GM19328 (cell line): ENCODE measurements at regions not wholly inside any gene's neighbourhood (a gene's known extent, or its start where the extent isn't known, plus 50 kb on each side); places are given as distances from the start of the nearest gene placed in this dataset.

Experiments
- ATAC-seq: cut with Tn5 transposase; IDR thresholded peaks from one replicate; pipeline ENCODE4 v1.9.1; 2021; ENCODE audit warnings: mild to moderate bottlenecking, moderate library complexity; ENCODE audit not compliant: unreplicated experiment

GRCh38 chr3:88209356-88209755 lies 59.6 kb downstream of the C3orf38 start:
- no peak for ATAC-seq

DNA sequence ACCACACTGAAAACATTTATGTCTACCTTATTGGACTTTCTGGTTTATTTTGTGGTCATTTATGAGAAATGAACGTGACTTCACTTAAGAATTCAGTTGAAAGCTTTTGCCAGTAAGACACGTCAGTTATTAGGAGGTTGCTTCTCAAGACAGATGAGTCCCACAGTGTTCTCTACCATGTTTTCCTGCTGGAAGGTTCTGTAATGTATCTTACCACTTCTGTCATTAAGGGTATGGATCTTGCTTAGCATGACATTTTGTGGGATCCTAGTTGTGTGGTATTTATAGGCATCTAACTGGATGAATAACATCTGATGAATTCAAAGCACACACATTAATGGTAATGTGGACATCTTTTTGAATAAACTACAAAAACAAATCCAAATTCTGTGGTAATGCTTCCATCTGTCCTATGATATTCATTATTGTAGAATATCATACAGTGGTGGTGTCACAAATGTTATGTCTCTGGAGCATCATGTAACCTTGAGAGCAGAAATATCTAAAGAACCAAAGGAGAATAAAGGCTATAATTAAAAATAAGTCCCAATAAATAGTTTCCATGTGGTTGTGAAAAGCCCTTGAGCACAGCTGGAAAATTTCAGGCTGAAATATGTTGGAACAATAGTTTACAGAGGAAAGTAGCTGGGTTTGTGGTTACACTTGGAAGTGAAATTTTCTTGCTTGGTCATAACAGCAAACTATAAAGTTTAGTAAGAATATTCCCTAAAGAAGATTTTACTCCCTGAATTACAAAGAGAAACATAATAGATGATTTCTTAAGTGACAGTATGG lies 61.5 kb downstream of the C3orf38 start:
- ATAC-seq = no peak

DNA sequence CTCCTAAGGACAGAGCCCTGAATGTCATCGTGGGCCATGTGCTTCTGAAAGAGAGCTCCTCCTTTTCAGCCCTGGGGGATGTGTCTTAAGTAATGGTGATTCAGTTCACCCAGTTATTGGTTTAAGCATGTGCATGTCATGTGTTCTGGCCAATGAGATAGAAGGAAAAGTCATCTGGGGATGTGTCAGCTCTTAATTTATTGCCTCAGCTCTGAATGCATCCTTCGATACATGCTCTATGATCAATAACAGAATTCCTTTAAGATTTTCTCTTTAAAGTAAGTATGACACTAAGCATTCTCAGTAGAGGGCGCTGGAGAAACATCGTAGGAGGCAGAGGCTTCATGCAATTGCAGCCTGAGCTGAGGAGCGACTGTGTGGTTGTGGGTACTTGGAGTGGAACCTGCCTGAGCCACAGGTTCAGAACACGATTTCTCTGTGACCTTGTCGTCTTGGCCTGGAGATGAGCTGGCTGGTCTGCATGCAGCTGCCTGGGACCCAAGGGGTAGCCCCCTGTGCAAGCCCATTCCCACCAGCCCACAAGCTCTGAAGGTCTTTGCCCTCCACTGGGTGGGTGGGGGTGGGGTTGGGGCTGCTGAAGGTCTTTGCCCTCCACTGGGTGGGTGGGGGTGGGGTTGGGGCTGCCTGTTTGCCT lies 69.5 kb downstream of the C3orf38 start:
- ATAC-seq = peak; percentile 69

- ATAC-seq = no peak
Observed at GRCh38 chr3:88220126-88220525, 70.4 kb downstream of the C3orf38 start.

DNA sequence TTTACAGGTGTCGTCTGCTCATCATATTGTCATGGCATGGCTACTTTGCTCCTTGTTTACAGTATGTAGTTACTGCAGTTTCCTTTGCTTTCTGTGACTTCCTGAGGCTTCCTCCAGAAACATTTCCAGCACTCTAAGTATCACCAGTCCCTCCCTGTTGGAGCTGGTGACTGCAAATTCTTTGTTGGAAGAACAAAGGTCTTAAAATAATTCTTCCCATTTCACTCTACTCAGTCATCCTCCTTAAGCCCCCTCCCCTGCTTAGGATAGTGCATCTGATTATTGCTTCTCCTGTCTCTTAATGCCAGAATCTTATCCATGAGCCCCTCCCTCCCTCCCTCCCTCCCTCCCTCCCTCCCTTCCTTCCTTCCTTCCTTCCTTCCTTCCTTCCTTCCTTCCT lies 72.0 kb downstream of the C3orf38 start:
- ATAC-seq = no peak

GRCh38 chr3:88222343-88222742 lies 72.6 kb downstream of the C3orf38 start:
- no peak for ATAC-seq

- no peak for ATAC-seq
Observed at GRCh38 chr3:88225326-88226008, 75.7 kb downstream of the C3orf38 start.

DNA sequence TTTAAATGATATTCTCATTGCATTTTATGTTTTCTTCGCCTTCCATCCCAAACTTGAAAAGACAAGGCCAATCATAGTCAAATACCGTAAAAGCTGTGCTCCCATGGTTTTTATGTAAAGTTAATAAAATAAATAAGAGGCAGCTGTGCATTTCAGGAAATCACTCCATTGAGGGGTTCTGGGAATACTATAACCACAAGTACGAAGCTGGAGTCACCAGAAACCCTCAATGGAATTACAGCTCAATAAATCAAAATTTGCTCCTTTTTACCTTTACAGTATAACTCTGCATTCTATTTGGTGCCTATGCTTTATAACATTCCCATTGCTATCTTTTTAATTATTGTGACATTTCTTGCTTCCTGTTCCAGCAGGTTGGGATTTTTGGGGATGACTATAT lies 77.2 kb downstream of the C3orf38 start:
- ATAC-seq = no peak

GRCh38 chr3:88230638-88231037 lies 80.9 kb downstream of the C3orf38 start:
- no peak for ATAC-seq

GRCh38 chr3:88231207-88231606 lies 81.4 kb downstream of the C3orf38 start:
- no peak for ATAC-seq

DNA sequence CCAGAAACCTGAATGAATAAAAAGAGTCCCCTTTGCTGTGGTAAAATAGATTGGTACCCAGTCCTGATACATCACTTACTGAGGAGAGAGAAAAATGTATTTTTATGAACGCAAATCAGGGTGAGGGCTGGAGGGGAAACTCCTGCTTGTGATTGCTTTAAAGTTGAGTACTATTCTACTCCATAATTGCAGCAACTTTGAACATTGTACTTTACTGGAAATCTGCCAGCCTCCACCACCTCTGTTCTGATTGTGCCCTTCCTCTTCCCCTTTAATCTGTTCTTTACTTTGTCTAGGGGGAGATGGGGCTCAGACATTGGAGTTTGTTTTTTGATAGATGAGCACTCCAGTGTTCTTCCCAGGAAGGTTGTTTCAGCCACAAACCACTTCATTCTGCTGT lies 81.9 kb downstream of the C3orf38 start:
- ATAC-seq = no peak

GRCh38 chr3:88235102-88235501 lies 85.3 kb downstream of the C3orf38 start:
- ATAC-seq = no peak

DNA sequence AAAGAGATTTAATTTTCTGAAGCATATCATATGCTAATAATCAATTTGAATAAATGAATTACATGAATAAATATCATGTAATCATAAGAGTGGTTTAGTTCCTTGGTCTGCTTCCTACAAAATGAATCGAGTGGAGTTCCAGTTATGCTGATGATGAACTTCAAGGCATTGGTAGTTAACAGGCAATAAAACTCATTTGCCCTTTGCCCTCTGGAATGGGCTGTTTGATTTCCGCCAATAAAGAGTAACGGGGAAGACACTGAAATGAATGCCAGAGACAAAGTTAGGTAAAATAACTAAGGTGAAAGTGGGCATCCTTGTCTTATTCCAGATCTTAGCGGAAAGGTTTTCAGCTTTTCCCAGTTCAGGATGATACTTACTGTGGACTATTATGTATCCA lies 90.1 kb downstream of the C3orf38 start:
- ATAC-seq = no peak

- ATAC-seq = no peak
Observed at GRCh38 chr3:88248658-88249057, 98.9 kb downstream of the C3orf38 start.

- no peak for ATAC-seq
Observed at GRCh38 chr3:88259045-88259444, 109.3 kb downstream of the C3orf38 start.

DNA sequence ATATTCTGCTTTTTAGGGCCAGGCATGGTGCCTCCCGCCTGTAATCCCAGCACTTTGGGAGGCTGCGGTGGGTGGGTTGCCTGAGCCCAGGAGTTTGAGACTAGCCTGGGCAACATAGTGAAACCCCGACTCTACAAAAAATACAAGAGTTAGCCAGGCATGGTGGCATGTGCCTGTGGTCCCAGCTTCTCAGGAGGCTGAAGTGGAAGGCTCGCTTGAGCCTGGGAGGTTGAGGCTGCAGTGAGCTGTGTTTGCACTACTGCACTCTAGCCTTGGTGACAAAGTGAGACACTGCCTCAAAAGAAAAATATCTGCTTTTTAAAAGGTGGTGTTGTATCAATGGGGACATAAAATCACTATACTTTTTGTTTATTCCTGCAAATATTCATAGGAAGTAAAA lies 112.8 kb downstream of the C3orf38 start:
- no peak for ATAC-seq

- ATAC-seq = no peak
Observed at GRCh38 chr3:88263417-88264100, 113.8 kb downstream of the C3orf38 start.

DNA sequence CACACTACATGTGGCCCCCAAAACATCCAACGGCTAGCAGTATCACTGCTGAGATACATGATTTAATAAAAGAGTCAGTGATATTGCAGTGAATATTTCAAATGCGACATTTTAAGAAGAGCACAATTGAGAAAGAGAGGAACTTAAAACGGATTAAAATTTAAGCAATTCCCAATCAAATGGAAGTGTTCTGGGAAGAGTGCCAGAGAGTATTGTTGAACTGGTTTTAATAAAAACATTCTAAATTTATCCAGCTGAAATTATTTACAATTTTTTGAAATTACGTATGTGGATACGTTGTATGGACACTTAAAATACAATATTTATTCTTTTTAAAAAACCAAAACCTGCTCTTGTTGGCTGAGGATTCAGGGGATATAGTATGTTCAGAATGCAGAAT lies 117.7 kb downstream of the C3orf38 start:
- no peak for ATAC-seq

- ATAC-seq = no peak
Observed at GRCh38 chr3:88267847-88268246, 118.1 kb downstream of the C3orf38 start.

DNA sequence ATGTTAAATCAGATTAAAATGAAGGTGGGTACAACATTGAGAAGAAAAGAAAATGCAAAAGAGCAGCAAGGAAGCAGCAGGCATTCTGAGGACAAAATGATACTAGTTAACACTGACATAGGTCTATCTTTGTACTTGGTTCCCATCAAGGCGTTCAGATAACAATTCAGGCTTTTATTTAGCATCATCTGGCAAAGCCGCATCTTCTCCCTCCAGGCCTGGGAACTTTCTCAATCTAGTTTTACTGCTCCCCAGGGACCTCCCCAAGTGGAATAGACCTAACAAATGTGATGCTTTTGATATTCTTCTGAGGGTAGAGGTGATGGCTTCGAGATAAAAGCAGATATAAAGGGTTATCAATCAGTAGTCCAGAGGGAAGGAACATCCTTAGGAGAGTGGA lies 130.6 kb downstream of the C3orf38 start:
- no peak for ATAC-seq

- ATAC-seq = no peak
Observed at GRCh38 chr3:88282528-88283241, 132.9 kb downstream of the C3orf38 start.
